ENCODE measurements at regions not wholly inside any gene's neighbourhood (a gene's known extent, or its start where the extent isn't known, plus 50 kb on each side); places are given as distances from the start of the nearest gene placed in this dataset.

DNA sequence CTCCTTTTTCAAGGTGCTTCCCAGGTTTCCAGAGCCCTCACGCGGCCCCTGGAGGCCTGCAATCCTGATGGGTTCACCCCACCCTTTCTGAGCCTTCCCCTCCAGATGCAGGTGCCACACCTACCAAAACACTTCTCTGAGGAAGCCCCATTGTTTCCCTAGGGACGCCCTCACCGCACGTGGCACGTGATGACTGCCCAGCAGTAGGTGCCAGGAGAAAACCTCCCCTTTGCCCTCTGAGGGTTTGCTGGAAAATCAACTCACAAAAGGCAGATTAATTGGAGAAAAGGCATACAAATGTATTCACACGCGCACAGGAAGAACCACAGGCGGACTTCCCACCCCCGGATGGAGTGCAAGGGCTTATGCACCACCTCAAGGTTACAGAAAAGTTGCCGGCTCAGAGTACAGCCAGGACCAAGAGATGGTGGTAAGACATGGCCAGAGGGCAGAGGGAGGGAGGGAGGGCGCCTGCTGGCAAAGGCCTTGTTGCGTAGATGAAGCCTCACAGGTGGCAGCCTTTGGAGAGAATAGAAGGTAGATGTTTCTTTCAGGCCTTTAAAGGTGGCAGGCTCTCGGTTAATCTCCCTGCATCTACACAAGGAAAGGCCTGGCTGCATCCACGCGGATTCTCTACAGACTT is 269.4 kb upstream of the RAB6C start:
- POLR2A ChIA-PET, result no interaction called here
- intact Hi-C loops (cut with micrococcal nuclease), result no loop called here

More for the DNA sequence above, 269.4 kb upstream of the RAB6C start:
- H2AFZ ChIP-seq (ENCODE audit: low read depth, low read length), result no peak overlapping the region
- peaks cover 7% of the 10 kb centered on the region for H3K9me3 ChIP-seq (replicated peaks; ENCODE audit: control insufficient read depth, insufficient read depth, low read length)
- DNase-seq (ENCODE audit: low read depth, low spot score), result no peak
- no peak for FAIRE-seq
- no peaks in the 10 kb centered on the region for H4K20me1 ChIP-seq (replicated peaks; ENCODE audit: control insufficient read depth, extremely low read depth, insufficient read depth, low read length)
- TF ChIP-seq POLR2AphosphoS5 (IDR thresholded peaks at IDR 0.05; ENCODE audit: insufficient read depth, low read depth, low read length) (no peak), FOS (IDR thresholded peaks at IDR 0.05; ENCODE audit: borderline replicate concordance, insufficient read depth, low read length) (no peak), GATA2 (IDR thresholded peaks at IDR 0.05; ENCODE audit: insufficient read depth, insufficient read length, low read depth, low read length) (no peak), MYC (IDR thresholded peaks at IDR 0.05; ENCODE audit: low read depth, low read length) (no peak), JUN (IDR thresholded peaks at IDR 0.05; ENCODE audit: borderline replicate concordance, insufficient read depth, insufficient read length, low read depth) (no peak), EZH2 (IDR thresholded peaks at IDR 0.05; ENCODE audit: borderline replicate concordance, low read depth, low read length, severe bottlenecking) (no peak), POLR2A (IDR thresholded peaks at IDR 0.05; ENCODE audit: low read depth, low read length) (no peak)
- TF ChIP-seq, protein P1, sequence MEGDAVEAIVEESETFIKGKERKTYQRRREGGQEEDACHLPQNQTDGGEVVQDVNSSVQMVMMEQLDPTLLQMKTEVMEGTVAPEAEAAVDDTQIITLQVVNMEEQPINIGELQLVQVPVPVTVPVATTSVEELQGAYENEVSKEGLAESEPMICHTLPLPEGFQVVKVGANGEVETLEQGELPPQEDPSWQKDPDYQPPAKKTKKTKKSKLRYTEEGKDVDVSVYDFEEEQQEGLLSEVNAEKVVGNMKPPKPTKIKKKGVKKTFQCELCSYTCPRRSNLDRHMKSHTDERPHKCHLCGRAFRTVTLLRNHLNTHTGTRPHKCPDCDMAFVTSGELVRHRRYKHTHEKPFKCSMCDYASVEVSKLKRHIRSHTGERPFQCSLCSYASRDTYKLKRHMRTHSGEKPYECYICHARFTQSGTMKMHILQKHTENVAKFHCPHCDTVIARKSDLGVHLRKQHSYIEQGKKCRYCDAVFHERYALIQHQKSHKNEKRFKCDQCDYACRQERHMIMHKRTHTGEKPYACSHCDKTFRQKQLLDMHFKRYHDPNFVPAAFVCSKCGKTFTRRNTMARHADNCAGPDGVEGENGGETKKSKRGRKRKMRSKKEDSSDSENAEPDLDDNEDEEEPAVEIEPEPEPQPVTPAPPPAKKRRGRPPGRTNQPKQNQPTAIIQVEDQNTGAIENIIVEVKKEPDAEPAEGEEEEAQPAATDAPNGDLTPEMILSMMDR (IDR thresholded peaks at IDR 0.05; ENCODE audit: extremely low read depth in 1 of 2, insufficient read depth in 1 of 2, low read depth in 1 of 2, low read length in 2 of 2), result no peak
- TF ChIP-seq, protein P2, sequence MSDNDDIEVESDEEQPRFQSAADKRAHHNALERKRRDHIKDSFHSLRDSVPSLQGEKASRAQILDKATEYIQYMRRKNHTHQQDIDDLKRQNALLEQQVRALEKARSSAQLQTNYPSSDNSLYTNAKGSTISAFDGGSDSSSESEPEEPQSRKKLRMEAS (IDR thresholded peaks at IDR 0.05; ENCODE audit: insufficient read depth, insufficient read length), result no peak
- no peaks in the 10 kb centered on the region for H3K27me3 ChIP-seq (ENCODE audit: control insufficient read depth in 2 of 2, insufficient read depth in 2 of 2, low read length in 2 of 2)
- H3K9ac ChIP-seq (replicated peaks; ENCODE audit: extremely low read depth, insufficient read depth, low read length), result no peak overlapping the region
- no peaks in the 10 kb centered on the region for H3K4me1 ChIP-seq (ENCODE audit: control insufficient read depth, extremely low read depth, insufficient read depth, low read length)
- dilution Hi-C loops (cut with MboI; ENCODE audit: extremely low pct_ligation_motif_present, low sequenced_read_pairs), result no loop called here
- no peaks in the 10 kb centered on the region for H3K79me2 ChIP-seq (ENCODE audit: control insufficient read depth, insufficient read depth, low read length)
- H3K4me3 ChIP-seq (replicated peaks in 1 of 3; ENCODE audit: insufficient read depth in 1 of 3, low read depth in 1 of 3, low read length in 3 of 3), result no peak overlapping the region
- no peaks in the 10 kb centered on the region for H3K9me1 ChIP-seq (replicated peaks; ENCODE audit: control insufficient read depth, extremely low read depth, insufficient read depth, low read length)
- no peaks in the 10 kb centered on the region for H3K36me3 ChIP-seq (ENCODE audit: control insufficient read depth in 2 of 2, extremely low read depth in 1 of 2, insufficient read depth in 2 of 2, low read length in 2 of 2)
- no peak overlapping the region for H3K4me2 ChIP-seq (ENCODE audit: insufficient read depth, low read length)
- CTCF ChIA-PET, result no interaction called here
- BruUV-seq (replicated peaks), result no TSS peak
- H3K27ac ChIP-seq (ENCODE audit: insufficient read depth, low read depth, low read length), result no peak overlapping the region
